ENCODE measurements at regions not wholly inside any gene's neighbourhood (a gene's known extent, or its start where the extent isn't known, plus 50 kb on each side); places are given as distances from the start of the nearest gene placed in this dataset.

DNA sequence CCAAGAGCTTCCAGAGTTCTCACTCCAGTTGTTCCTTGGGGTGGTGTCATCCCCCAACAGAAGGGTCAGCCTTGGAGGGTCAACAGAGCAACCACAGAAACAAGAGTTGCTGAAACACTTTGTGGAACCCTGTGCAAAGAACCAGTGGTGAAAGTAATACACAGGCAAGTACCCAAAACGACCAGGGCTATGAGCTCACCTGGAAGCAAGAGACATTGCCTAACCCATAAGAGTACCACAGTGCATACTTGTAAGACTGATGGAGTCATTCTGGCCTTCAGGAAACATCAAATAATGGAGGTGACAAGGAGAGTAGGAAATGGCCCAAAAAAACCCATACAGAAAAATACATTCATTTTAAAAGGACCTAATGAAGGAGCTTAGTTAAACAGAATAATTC lies 184.3 kb upstream of the TSC22D1 start:
- intact Hi-C loops (cut with micrococcal nuclease; ENCODE audit: unreplicated experiment): no loop called here
- no TSS peak for BruUV-seq (replicated peaks)

DNA sequence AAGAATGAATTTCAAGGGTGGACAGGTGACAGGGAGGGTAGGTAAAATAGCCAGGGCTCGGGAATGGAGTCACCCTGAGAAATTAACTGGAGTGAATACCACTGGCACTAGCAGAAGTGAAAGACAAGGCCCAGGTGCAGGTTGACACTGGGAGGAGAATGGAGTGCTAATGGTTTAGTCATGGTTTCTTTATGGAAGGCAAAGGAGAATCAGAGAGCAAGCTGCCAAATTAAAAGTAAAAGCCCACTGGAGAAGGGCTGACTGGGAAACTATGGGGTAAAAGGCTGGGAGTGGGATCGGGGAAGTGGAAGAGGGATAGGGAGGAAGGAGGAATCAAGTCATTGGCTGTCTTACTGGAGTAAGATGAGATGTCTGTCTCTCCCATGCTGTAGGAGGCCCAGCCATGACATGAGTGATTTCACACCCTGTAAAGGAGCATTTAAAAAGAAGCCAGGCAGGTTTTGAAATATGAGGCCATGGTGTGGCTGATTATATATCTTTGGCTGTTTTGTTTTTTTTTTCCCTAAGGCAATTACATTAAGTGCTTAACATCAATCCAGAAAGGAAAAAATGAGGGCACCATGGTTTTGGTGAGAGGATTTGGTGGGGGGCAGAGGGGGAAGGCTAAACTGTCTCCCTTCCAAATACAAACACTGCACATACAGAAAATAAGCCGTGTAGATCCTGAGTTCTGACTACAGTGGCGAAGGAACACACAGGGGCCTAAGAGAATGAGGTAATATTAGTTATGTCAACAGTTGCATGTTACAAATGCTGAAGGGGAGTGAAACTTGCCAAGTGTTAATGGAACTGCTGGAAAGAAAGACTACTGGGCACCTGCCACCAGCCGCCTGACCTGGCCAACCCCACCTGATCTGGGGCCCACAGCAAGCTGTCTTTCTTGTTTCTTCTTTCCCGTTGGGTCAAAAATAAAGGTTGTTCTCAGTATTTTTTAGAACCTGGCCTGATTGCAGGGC lies 183.5 kb upstream of the TSC22D1 start:
- no peak overlapping the region for H3K4me3 ChIP-seq (ENCODE audit: low read depth, low read length, poor library complexity, severe bottlenecking)
- CTCF ChIA-PET: interaction anchor here (0.8 kb wide), 1 partner anchor 279 kb away, joined by 3 read pairs; no protein-coding TSS in a partner anchor
- BruUV-seq (replicated peaks): no TSS peak
- no peaks in the 10 kb centered on the region for H3K9me3 ChIP-seq (ENCODE audit: low read depth, low read length, poor library complexity, severe bottlenecking)
- no peak for DNase-seq (ENCODE audit: low spot score)
- H3K36me3 ChIP-seq (ENCODE audit: insufficient read depth, low read length, poor library complexity, severe bottlenecking): no peaks in the 10 kb centered on the region
- H3K27me3 ChIP-seq (replicated peaks; ENCODE audit: insufficient read depth, low read depth, low read length, poor library complexity): no peaks in the 10 kb centered on the region
- H3K27ac ChIP-seq (ENCODE audit: low read depth, low read length, poor library complexity, severe bottlenecking): no peak overlapping the region
- H3K4me1 ChIP-seq (ENCODE audit: insufficient read depth, low read length, poor library complexity, severe bottlenecking): peaks cover 7% of the 10 kb centered on the region
- TF ChIP-seq, protein P1, sequence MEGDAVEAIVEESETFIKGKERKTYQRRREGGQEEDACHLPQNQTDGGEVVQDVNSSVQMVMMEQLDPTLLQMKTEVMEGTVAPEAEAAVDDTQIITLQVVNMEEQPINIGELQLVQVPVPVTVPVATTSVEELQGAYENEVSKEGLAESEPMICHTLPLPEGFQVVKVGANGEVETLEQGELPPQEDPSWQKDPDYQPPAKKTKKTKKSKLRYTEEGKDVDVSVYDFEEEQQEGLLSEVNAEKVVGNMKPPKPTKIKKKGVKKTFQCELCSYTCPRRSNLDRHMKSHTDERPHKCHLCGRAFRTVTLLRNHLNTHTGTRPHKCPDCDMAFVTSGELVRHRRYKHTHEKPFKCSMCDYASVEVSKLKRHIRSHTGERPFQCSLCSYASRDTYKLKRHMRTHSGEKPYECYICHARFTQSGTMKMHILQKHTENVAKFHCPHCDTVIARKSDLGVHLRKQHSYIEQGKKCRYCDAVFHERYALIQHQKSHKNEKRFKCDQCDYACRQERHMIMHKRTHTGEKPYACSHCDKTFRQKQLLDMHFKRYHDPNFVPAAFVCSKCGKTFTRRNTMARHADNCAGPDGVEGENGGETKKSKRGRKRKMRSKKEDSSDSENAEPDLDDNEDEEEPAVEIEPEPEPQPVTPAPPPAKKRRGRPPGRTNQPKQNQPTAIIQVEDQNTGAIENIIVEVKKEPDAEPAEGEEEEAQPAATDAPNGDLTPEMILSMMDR (conservative IDR thresholded peaks at IDR 0.05; ENCODE audit: low read depth, low read length): no peak
- no peak for TF ChIP-seq EZH2 (IDR thresholded peaks at IDR 0.05; ENCODE audit: borderline replicate concordance, low read depth, low read length, poor library complexity, severe bottlenecking)
- POLR2A ChIA-PET (ENCODE audit: low non-redundant PET): no interaction called here
- intact Hi-C loops (cut with micrococcal nuclease; ENCODE audit: unreplicated experiment): no loop called here

More for the DNA sequence above, 184.3 kb upstream of the TSC22D1 start:
- TF ChIP-seq, protein P1 (conservative IDR thresholded peaks at IDR 0.05; ENCODE audit: low read depth, low read length): no peak
- TF ChIP-seq EZH2 (IDR thresholded peaks at IDR 0.05; ENCODE audit: borderline replicate concordance, low read depth, low read length, poor library complexity, severe bottlenecking): no peak
- Histone ChIP-seq H3K4me1 (ENCODE audit: insufficient read depth, low read length, poor library complexity, severe bottlenecking) (peaks cover 7% of the 10 kb centered on the region), H3K4me3 (ENCODE audit: low read depth, low read length, poor library complexity, severe bottlenecking) (no peak overlapping the region), H3K27me3 (replicated peaks; ENCODE audit: insufficient read depth, low read depth, low read length, poor library complexity) (no peaks in the 10 kb centered on the region), H3K27ac (ENCODE audit: low read depth, low read length, poor library complexity, severe bottlenecking) (no peak overlapping the region), H3K36me3 (ENCODE audit: insufficient read depth, low read length, poor library complexity, severe bottlenecking) (no peaks in the 10 kb centered on the region), H3K9me3 (ENCODE audit: low read depth, low read length, poor library complexity, severe bottlenecking) (no peaks in the 10 kb centered on the region)
- CTCF ChIA-PET: interaction anchor here (0.8 kb wide), 1 partner anchor 279 kb away, joined by 3 read pairs; no protein-coding TSS in a partner anchor
- DNase-seq (ENCODE audit: low spot score): no peak
- POLR2A ChIA-PET (ENCODE audit: low non-redundant PET): no interaction called here

DNA sequence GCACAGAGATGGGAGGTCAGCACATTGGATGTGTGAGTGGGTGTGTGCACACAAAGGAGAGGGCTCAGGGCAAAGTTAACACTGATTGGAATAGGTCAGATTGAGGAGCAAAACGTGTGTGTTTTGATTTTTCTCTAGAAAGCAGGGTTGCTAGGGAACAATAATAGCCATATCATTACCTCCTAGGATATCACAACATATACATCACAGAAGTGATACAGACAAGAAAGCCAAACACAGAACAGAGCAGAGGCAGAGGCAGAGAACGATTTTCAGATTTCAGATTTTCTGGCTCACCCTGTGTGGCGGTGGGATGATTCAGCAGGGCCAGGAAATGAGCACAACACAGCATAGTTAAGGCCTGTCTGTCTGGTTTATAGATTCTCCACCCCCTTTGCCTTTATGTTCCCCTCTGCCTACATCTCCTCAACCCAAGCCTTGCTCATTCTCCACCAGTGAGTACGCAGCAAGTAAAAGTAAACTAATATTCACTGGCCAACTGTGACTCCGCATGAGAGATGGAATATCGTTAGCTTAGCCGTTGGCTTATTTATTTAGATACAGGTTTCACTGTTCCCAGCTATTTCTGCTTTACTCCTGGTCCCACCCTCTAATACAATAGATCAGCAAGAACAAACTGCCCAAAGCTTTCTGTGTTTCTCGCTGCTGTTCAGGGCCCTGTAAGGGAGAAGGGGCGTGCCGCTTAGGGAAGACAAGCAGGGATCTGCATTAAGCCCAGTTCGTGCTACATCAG lies 182.7 kb upstream of the TSC22D1 start:
- no peaks in the 10 kb centered on the region for H3K36me3 ChIP-seq (ENCODE audit: insufficient read depth, low read length, poor library complexity, severe bottlenecking)
- H3K27ac ChIP-seq (ENCODE audit: low read depth, low read length, poor library complexity, severe bottlenecking): no peak overlapping the region
- no peaks in the 10 kb centered on the region for H3K27me3 ChIP-seq (replicated peaks; ENCODE audit: insufficient read depth, low read depth, low read length, poor library complexity)
- peak; percentile 23 for DNase-seq (ENCODE audit: low spot score)
- intact Hi-C loops (cut with micrococcal nuclease; ENCODE audit: unreplicated experiment): no loop called here
- TF ChIP-seq, protein P1 (conservative IDR thresholded peaks at IDR 0.05; ENCODE audit: low read depth, low read length): no peak
- no peak for TF ChIP-seq EZH2 (IDR thresholded peaks at IDR 0.05; ENCODE audit: borderline replicate concordance, low read depth, low read length, poor library complexity, severe bottlenecking)
- H3K4me3 ChIP-seq (ENCODE audit: low read depth, low read length, poor library complexity, severe bottlenecking): no peak overlapping the region
- peaks cover 7% of the 10 kb centered on the region for H3K4me1 ChIP-seq (ENCODE audit: insufficient read depth, low read length, poor library complexity, severe bottlenecking)
- BruUV-seq (replicated peaks): no TSS peak
- H3K9me3 ChIP-seq (ENCODE audit: low read depth, low read length, poor library complexity, severe bottlenecking): no peaks in the 10 kb centered on the region
- ChIA-PET POLR2A (ENCODE audit: low non-redundant PET) (no interaction called here), CTCF (no interaction called here)
